ENCODE measurements at regions not wholly inside any gene's neighbourhood (a gene's known extent, or its start where the extent isn't known, plus 50 kb on each side); places are given as distances from the start of the nearest gene placed in this dataset.
"Not testable (repeated sequence)": the region's sequence is repeated elsewhere in the genome, so short reads cannot be mapped to it uniquely, and the experiment has no call there.

DNA sequence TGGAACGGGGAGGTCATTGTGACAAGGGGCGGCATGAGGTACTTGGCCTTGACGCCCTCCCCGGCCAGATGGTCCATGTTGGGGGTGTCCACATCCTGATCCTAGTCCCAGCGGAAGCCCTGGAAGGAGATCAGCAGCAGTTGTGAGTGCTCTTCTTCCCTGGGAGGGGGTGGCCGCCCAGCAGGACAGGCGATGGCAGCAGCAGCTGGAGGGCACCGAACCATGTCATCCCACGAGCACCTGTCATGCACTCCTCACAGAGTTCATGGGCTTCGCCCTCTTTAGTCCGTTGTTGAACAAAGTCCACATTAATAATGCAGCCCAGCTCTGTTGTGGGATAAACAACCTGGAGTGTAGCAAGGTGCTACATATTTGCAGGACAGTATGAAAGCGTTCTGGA is 130.7 kb downstream of the UNC93B1 start:
- DNase-seq (ENCODE audit: low spot score): not testable (repeated sequence)

DNA sequence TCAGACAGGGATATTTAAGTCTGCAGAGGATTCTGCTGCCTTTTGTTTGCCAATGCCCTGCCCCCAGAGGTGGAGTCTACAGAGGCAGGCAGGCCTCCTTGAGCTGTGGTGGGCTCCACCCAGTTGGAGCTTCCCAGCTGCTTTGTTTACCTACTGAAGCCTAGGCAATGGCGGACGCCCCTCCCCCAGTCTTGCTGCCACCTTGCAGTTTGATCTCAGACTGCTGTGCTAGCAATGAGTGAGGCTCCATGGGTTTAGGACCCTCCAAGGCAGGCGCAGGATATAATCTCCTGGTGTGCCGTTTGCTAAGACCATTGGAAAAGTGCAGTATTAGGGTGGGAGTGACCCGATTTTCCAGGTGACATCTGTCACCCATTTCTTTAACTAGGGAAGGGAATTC is 132.7 kb downstream of the UNC93B1 start:
- not testable (repeated sequence) for DNase-seq (ENCODE audit: low spot score)

DNA sequence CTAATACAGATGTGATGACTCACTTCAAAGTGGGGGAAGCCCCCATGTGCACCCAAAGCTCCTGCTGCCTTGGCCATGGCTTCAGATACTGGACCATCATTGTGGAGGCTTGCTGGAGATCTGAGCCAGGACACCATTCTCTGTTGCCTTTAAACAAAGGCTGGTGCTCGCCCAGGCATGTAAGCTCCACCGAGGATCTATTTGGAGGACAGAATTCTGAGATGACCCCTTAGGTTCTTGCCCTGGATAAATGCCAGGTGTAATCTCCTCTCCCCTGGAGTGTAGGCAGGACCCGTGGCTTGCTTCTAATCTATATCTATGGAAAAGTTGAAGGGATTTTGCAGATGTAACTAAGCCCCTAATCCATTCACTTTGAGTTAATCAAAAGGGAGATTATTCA is 141.0 kb downstream of the UNC93B1 start:
- not testable (repeated sequence) for DNase-seq (ENCODE audit: low spot score)

DNA sequence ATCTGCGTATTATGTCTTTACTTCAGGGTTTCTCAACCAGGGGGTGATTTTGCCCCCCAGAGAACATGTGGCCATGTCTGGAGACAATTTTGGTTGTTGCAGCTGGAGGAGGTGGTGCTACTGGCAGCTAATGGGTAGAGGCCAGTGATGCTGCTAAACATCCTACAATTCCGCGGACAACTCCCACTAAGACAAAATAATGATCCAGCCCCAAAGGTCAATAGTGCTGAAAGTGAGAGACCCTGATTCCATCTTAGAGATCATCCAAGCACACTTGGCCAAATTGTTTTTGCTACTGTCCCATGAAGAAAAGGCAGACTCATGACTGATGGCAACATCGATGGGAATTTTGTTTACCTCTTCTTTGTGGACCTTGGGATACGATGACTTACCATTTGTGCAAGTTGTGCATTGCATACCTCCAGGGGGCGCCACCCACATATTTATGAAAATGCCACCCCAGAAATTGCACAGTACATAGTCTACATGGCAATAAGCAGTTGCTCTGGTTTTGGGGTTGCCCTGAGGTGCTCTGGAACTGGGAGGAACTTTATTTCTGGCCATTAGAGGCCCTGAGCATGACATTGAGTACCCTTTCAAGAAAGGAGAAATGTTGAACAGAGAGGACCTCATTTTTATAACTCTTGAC is 144.3 kb downstream of the UNC93B1 start:
- peak; percentile 1 for DNase-seq (ENCODE audit: low spot score)

DNA sequence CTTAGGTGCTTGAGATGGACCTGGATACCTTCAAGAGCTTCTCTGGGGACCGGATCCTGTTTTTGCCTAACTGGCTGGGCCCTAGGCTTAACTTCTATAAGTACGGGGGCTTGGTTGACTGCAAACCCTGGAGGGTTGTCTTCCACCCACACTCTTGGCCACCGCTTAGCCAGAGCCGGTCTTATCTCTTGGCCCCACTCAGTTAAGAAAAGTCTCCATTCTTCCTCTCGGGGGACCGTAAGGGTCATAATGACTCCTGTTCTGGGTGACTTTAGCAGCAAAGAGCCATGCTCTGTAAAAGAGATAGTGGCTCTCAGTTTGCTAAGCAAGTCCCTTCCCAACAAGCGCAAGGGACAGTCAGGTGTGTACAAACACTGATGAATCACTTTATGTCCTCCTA is 153.2 kb downstream of the UNC93B1 start:
- not testable (repeated sequence) for DNase-seq (ENCODE audit: low spot score)

DNA sequence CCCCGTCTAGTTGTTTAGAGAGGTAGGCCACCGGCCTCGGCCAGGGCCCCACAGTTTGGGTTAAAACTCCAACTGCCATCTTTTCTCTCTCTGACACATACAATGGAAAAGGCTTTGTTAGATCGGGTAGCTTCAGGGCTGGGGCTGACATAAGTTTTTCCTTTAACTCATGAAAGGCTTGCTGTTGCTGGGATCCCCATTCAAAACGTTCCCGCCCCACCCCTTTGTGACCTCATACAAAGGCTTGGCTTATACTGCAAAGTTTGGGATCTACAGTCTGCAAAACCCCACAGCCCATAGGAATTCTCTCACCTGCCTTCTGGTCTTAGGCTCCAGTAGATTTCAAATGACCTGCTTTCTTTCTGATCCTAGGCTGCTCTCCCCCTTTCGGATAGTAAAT is 154.1 kb downstream of the UNC93B1 start:
- DNase-seq (ENCODE audit: low spot score): not testable (repeated sequence)

DNA sequence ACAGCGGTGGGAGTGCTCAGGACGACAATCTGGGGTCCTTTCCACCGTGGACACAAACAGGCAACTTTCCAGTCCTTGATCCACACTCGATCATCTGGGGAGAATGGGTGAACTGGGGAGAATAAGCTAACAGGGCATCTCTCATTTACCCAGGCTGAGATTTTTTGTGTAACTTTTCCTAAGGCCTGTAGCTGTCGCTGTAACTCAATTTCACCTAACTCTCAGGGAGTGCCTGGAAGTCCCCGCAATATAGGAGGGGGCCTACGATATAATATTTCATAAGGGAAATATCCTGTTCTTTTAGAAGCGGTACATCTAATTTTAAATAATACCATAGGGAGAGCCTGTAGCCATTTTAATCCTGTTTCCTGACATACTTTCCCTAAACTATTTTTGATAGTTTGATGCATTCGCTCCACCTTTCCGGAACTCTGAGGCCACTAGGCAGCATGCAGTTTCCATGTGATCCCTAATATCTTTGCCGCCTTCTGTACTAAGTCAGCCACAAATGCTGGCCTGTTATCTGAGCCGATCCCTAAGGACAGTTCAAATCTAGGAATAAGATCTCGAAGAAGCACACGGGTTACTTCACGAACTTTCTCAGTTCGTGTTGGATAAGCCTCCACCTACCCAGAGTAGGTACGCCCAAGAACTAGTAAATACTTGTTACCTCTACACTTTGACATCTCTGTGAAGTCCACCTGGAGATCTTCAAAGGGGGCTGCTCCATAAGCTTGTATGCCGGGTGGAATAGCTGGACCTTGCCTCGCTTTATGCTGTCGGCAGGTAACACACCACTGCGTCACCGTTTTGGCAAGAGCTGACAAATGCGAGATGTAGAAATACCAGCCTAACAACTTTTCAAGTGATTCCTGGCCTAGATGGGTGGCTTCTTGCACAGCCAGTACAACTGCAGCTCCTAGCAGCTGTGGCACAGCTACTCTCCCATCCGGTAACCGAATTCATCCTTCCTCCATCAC is 155.7 kb downstream of the UNC93B1 start:
- DNase-seq (ENCODE audit: low spot score): not testable (repeated sequence)

DNA sequence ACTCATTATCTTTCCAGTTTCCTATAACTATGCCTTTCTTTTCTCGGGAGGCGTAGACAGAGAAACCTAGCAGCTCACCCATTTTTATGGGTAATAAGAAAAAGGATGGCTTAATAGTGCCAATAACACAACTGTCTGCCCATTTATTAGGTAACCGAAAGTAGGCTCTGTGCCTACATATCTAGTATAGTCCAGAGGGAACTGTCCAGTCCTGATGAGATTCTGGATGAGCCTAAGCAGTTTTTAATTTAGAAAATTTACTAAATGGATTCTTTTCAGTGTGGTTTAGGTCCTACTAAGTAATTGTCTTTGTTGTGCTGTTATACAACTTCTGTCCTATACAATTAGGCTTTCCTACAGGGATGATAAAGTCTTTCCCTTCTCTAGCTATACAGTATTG is 157.6 kb downstream of the UNC93B1 start:
- DNase-seq (ENCODE audit: low spot score): not testable (repeated sequence)

DNA sequence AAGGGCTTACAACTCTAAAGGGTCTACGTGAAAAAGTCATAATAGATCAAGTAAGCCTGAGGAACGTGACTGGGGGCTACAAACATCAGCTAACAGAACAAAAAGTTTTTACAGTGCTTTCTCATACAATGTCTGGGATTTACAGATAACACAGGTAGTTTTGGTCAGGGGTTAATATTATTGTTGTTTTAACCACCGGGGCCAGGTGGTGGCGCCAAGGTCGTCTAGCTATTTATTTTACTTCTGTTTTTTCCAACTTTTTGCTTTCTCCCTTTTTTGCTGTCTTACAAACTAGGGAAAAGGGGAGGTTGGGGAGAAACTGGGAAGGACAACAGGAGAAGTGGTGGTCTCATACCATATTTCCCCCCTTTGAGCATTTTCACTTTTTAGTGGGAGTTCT is 158.6 kb downstream of the UNC93B1 start:
- DNase-seq (ENCODE audit: low spot score): not testable (repeated sequence)

DNA sequence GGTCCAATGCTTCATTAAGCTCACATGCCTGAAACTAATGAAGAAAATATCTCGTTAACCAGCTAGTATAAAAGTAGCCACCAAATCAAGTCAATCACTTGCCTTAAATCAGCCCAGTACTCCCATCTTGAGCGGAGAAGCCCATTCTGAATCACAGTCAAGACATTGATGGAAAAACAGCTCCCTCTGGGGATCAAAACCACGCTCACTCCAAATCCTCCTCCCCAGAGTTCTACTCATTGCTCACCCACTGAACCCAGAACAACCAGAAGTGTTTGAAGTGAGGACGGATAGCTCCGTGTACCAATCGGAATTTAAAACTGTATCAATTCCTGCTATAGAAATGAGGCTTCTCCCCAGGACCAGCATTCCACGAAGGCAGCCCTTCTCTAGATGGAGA is 163.3 kb downstream of the UNC93B1 start:
- DNase-seq (ENCODE audit: low spot score): not testable (repeated sequence)

DNA sequence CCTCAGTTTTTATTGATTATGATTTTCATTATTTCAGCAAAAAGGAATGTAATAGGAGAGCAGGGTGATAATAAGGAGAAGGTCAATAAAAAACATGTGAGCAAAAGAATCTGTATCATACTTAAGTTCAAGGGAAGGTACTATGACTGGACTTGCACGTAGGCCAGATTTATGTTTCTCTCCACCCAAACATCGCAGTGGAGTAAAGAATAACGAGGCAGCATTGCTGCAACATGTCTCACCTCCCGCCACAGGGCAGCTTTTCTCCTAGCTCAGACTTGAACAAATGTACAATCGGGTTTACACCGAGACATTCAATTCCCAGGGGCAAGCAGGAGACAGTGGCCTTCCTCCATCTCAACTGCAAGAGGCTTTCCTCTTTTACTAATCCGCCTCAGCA is 155.7 kb upstream of the ALDH3B2 start:
- not testable (repeated sequence) for DNase-seq (ENCODE audit: low spot score)

DNA sequence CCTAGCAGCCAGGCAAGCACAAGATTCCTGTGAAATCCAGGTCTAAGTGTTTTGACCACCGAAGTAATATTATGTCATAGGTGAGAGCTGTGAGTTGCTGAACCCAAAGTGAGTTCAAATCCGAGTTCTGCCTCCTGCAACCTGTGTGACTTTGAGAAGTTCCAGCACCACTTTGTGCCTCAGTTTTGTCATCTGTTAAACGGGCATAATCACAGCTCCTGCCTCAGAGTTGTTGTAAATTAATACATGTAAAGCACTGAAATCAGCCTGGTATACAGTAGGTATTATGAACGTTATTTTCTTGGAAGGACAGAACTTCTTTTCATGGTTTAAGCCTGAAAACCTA is 152.5 kb upstream of the ALDH3B2 start:
- DNase-seq (ENCODE audit: low spot score): not testable (repeated sequence)

DNA sequence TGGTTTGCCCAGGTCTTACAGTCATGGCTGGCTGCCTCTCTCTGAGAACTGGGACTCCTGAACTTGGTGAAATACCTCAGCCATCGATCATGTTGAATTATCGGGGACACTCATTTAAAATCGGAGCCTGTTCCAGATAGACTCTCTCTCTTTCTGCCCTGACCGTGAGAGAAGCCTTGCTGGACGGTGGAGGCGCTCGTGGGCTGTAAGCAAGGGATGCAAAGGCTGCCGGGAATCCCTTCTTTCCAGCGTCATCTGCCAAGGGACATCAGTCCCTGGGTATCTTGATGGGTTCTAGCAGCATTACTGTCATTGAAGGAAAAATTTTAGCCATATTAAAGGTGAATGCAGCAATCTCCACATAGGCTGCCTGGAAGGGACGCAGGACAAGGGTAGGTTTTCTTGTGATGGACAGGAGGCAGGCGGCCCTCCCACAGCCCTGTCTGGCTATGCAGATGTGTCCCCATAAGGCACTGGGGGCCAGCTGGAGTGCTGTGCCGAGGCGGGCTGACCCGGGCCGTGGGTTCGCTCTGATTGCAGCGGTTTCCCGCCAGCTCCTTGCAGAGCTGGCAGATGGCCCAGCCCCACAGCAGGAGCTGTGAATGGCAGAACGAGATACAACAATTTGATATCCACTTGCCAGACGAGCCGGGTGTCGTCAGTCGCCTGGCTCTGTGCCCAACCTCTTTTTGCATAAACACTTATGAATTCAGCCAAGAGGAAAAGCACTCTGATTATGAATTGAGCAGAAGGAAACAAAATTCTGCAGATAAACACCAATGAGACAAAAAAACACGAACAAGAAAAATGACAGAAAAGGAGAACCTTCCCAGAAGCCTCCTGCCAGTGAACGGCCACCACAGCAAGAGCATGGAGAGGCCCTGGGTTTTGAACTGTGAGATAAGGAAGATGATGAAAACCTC is 151.9 kb upstream of the ALDH3B2 start:
- peak; percentile 40 for DNase-seq (ENCODE audit: low spot score)

DNA sequence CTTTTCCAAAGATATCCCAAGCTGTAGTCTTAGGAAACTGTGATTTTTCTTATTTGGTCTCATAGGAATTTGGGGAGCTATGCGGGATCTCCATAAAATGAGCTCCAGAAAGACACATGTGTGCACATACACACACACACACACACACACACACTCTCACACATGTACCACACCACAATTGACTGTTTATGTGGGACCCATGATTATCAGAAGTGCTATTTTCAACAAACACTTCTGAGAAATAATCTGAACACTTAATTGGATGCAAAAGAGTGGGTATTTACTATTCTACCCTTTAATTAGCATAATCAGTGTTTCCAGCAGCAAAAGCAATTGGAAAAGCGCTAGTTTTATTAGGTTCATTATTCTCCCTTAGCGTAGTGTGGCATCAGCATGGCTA is 150.4 kb upstream of the ALDH3B2 start:
- not testable (repeated sequence) for DNase-seq (ENCODE audit: low spot score)

DNA sequence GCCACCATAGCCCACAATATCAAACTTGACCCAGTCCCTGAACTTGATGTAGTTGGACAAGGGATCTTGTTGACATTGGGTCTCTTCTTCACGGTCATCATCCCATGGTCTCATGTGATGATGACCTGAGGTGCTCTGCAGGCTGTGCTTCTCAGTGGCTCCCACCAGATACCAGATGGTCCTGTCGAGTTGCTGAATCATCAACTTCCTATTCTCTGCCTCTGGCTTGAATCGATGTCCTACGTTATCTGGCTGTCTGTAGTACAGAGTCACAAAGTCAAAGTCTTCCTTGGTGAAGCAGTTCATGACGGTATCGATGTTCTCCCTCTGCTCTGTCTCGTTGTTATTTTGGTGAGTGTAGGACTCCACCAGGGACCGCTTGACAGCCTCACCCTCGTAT is 145.7 kb upstream of the ALDH3B2 start:
- no peak for DNase-seq (ENCODE audit: low spot score)

DNA sequence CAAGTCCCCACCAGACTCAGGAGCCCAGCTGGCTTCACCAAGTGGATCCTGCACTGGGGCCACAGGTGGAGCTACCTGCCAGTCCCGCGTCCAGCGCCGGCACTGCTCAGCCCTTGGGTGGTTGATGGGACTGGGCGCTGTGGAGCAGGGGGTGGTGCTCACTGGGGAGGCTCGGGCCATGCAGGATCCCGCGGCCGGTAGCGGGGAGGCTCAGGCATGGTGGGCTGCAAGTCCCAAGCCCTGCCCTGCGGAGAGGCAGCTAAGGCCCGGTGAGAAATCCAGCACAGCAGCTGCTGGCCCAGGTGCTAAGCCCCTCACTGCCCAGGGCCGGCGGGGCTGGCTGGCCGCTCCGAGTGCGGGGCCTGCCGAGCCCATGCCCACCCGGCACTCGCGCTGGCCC is 143.1 kb upstream of the ALDH3B2 start:
- not testable (repeated sequence) for DNase-seq (ENCODE audit: low spot score)

DNA sequence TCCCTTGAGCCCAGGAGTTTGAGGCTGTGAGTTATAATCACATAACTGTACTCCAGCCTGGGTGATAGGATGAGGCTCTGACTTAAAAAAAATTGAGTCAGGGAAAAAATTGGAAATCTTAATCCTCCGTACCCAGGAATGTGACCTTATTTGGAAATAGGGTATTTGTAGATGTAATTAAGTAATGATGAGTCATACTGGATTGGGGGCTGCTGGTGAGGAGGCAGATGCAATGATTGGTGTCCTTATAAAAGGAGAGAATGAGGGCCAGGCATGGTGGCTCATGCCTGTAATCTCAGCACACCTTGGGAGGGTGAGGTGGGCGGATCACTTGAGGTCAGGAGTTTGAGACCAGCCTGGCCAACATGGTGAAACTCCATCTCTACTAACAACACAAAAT is 134.9 kb upstream of the ALDH3B2 start:
- not testable (repeated sequence) for DNase-seq (ENCODE audit: low spot score)

DNA sequence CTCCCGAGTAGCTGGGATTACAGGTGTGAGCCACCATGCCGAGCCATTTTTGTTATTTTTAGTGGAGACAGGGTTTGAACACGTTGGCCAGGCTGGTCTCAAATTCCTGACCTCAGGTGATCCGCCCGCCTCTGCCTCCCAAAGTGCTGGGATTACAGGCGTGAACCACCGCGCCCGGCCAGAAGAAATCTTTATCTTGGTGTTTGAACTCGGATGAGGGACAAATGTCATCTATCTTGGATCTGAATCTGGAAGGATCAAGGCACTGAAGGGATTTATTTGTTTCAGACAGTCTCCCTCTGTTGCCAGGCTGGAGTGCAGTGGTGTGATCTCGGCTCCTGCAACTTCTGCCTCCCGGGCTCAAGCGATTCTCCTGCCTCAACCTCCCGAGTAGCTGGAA is 133.5 kb upstream of the ALDH3B2 start:
- not testable (repeated sequence) for DNase-seq (ENCODE audit: low spot score)

DNA sequence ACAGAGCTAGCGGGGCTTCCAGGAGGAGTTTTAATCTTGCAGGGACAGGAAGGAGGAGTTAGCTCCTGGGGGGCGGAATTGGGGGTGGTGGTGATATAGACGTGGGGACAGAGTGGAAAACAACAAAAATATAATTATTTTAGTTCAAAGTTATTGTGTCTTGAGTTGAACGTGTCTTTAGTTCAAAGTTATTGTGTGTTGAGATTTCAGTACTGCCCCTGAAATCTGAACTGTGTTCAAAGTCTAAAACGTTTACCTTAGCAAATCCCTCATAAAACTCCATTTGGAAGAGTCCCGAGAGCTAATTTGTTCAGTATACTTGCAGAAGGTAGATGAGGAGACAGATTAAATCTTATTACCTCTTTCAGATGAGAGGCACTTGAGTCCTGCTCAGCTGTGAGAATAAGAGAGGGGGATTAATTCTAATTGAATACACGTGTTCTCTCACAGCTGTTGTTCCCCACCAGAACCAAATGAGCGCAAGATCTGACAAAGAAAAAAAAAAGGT is 132.4 kb upstream of the ALDH3B2 start:
- not testable (repeated sequence) for DNase-seq (ENCODE audit: low spot score)

DNA sequence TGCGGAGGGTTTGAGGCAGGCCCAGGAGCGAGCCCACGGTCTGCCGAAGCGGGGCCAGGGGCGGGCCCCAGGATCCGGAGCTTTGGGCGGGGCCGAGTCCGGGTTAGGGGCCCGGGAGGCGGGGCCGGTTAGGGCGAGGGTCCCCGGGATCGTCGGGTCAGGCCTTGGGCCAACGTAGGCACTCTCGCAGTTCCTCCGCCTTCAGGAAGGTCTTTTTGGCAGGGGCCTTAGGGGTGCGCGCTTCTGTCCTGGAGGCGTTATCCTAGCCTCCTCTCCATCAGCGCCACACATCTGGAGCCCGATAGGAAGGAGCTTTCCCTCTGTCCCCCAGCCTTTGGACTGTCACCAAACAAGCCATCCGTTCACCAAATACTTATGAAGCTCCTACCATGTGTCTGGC is 131.8 kb upstream of the ALDH3B2 start:
- not testable (repeated sequence) for DNase-seq (ENCODE audit: low spot score)

DNA sequence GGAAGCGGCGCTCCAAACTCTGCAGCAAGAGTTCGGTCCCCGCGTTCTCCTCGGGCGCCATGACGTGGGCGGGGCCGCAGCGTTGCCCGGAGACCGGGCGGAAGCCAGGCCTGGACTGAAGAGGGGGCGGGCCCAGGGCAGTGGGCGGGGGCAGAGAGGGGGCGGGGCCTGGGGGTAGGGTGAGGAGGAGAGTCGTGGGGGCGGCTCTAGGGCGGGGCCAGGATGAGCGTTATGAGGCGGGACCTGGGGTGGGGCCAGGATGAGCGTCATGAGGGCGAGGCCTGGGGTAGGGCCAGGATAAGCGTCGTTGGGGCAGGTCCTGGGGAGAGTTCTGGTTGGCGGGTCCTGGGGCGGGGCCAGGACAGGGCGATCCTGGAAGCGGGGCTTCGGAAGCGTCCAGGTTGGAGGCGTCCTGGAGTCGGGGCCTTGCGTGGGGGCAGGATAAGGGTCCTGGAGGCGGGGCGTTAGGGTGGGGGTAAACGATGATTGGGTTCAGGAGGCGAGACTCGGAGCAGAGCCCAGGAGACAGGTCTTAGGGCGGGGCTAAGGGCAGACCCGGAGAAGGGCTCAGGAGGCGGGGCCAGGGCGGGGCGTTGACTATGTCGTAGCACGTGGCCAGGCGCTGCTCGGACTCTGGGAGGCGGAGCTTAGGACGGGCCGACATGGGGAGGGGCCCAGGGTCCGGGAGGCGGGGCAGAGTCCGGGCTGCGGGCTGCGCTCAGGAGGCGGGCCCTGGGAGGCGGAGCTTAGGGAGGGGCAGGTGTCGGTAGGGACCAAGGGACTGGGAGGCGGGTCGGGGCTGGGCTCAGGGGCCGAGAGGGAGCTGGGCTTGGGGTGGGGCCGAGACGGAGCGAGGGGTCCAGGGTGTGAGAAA is 131.1 kb upstream of the ALDH3B2 start:
- peak; percentile 95 for DNase-seq (ENCODE audit: low spot score)

Measured in globus pallidus (tissue), 1 donor.